ENCODE measurements at regions not wholly inside any gene's neighbourhood (a gene's known extent, or its start where the extent isn't known, plus 50 kb on each side); places are given as distances from the start of the nearest gene placed in this dataset.

GRCh38 chr6:133796235-133796634, 92.7 kb upstream of the TCF21 start:
- Histone ChIP-seq H3K36me3 (ENCODE audit: insufficient read depth in 1 of 2, low read depth in 1 of 2) (no peaks in the 10 kb centered on the region), H3K4me1 (no peaks in the 10 kb centered on the region), H3K9me3 (no peaks in the 10 kb centered on the region), H3K27ac (no peak overlapping the region), H3K27me3 (ENCODE audit: insufficient read depth in 3 of 3, low read length in 2 of 3) (no peaks in the 10 kb centered on the region), H3K4me3 (no peak overlapping the region)
- no peak for ATAC-seq
- TF ChIP-seq CTCF (IDR thresholded peaks at IDR 0.05): no peak
- no peak for DNase-seq
- WGBS, 3 donors: 56 to 70% (median 58%) methylated on average over 1 of the region's 1 CpG
- intact Hi-C loops (cut with DNase I): no loop called here

- no peaks in the 10 kb centered on the region for H3K4me1 ChIP-seq
- no peak overlapping the region for H3K4me3 ChIP-seq
- no peaks in the 10 kb centered on the region for H3K9me3 ChIP-seq
- intact Hi-C loops (cut with DNase I): no loop called here
- TF ChIP-seq CTCF (IDR thresholded peaks at IDR 0.05): no peak
- ATAC-seq (no peak), DNase-seq (no peak)
- no peak overlapping the region for H3K27ac ChIP-seq
- no peaks in the 10 kb centered on the region for H3K27me3 ChIP-seq (ENCODE audit: insufficient read depth in 3 of 3, low read length in 2 of 3)
- no peaks in the 10 kb centered on the region for H3K36me3 ChIP-seq (ENCODE audit: insufficient read depth in 1 of 2, low read depth in 1 of 2)
- 82 to 92% (median 88%) methylated on average over 1 of the region's 1 CpG for WGBS, 3 donors
These were observed 89.9 kb upstream of the TCF21 start for GRCh38 chr6:133799043-133799442.

- ATAC-seq (no peak), DNase-seq (no peak)
- Histone ChIP-seq H3K4me1 (no peaks in the 10 kb centered on the region), H3K27ac (no peak overlapping the region), H3K9me3 (no peaks in the 10 kb centered on the region), H3K4me3 (no peak overlapping the region), H3K27me3 (ENCODE audit: insufficient read depth in 3 of 3, low read length in 2 of 3) (no peaks in the 10 kb centered on the region), H3K36me3 (ENCODE audit: insufficient read depth in 1 of 2, low read depth in 1 of 2) (no peaks in the 10 kb centered on the region)
- TF ChIP-seq CTCF (IDR thresholded peaks at IDR 0.05): no peak
- WGBS, 3 donors: 73 to 95% (median 76%) methylated on average over 1 of the region's 1 CpG
- intact Hi-C loops (cut with DNase I): no loop called here
These were observed 86.1 kb upstream of the TCF21 start for GRCh38 chr6:133802861-133803260.

- intact Hi-C loops (cut with DNase I): no loop called here
- 83 to 89% (median 85%) methylated on average over 1 of the region's 1 CpG for WGBS, 3 donors
- TF ChIP-seq CTCF (IDR thresholded peaks at IDR 0.05): no peak
- H3K4me1 ChIP-seq: no peaks in the 10 kb centered on the region
- H3K9me3 ChIP-seq: no peaks in the 10 kb centered on the region
- no peaks in the 10 kb centered on the region for H3K27me3 ChIP-seq (ENCODE audit: insufficient read depth in 3 of 3, low read length in 2 of 3)
- H3K27ac ChIP-seq: no peak overlapping the region
- DNase-seq (no peak), ATAC-seq (peak in 3 of 4 donors; percentile 32 to 57 (median 51))
- no peak overlapping the region for H3K4me3 ChIP-seq
- no peaks in the 10 kb centered on the region for H3K36me3 ChIP-seq (ENCODE audit: insufficient read depth in 1 of 2, low read depth in 1 of 2)
These were observed 84.6 kb upstream of the TCF21 start for GRCh38 chr6:133804265-133804664.

GRCh38 chr6:133805876-133806275, 83.0 kb upstream of the TCF21 start:
- ATAC-seq (no peak), DNase-seq (no peak)
- H3K27me3 ChIP-seq (ENCODE audit: insufficient read depth in 3 of 3, low read length in 2 of 3): peaks cover 0 to 1% (median 0%) of the 10 kb centered on the region in 3 donors
- no peak overlapping the region for H3K4me3 ChIP-seq
- intact Hi-C loops (cut with DNase I): no loop called here
- H3K4me1 ChIP-seq: no peaks in the 10 kb centered on the region
- H3K9me3 ChIP-seq: no peaks in the 10 kb centered on the region
- WGBS, 3 donors: 59 to 61% (median 60%) methylated on average over 2 of the region's 2 CpGs
- H3K27ac ChIP-seq: no peak overlapping the region
- TF ChIP-seq CTCF (IDR thresholded peaks at IDR 0.05): no peak
- H3K36me3 ChIP-seq (ENCODE audit: insufficient read depth in 1 of 2, low read depth in 1 of 2): no peaks in the 10 kb centered on the region

Data from psoas muscle (tissue), 7 donors.